Amniotic epithelial cell (primary cell): ENCODE measurements at regions not wholly inside any gene's neighbourhood (a gene's known extent, or its start where the extent isn't known, plus 50 kb on each side); places are given as distances from the start of the nearest gene placed in this dataset.

Experiments used
- DNase-seq: peaks from one replicate; pipeline ENCODE4 v3.0.0-alpha.2; 2010; ENCODE audit warnings: low read depth

DNA sequence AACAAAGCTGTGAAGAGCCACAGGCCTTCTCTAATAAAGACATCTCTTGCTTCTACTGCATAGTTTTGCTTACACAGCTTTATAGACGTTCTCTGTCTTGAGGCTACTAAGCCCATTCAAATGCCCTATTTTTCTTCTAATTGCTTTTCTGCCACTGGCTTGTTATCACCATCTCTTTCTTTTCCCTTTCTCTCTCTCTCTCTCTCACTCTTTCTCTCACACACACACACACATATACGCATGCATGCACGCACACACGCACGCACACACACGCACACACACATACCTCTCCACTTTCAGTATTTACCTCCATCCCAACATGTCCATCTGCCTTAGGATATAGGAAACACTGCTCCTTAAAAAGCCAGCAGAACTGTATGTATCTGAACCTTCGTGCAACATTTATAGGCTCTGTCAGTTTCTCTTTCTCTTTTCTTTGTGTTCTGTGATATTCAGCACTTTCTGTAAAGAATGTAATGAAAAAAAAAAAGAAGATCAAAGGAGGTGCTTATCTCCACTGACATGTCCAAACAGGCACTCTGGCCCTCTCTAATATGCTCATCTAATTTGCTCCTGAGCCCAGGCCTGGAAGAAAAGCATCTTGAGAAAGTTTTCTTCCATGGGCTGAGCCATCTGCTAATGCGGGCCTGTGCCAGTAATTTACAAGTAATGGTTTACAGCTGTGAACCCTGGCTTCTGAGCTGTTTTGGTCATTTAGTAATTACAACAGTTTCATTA lies 1046.7 kb upstream of the MAP3K7 start:
- DNase-seq, result no peak

DNA sequence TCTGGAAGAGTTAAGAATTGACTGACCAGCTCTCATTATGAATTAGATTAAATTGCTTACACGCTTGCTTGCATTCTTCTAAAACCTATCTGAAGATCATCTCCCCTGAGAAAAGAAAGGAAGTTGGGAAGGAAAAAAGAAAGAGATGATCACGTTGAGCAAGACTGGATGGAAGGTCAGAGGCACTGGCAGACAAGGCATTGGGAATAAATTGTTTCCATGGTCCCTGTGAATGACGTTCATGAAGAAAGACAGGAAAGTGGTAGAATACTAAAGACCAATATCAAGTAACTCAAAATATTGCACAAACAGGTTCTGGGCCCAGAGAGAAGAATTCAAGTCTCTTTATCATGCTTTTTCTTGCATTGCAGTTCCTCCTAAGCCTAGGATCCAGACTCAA lies 1045.4 kb upstream of the MAP3K7 start:
- no peak for DNase-seq

DNA sequence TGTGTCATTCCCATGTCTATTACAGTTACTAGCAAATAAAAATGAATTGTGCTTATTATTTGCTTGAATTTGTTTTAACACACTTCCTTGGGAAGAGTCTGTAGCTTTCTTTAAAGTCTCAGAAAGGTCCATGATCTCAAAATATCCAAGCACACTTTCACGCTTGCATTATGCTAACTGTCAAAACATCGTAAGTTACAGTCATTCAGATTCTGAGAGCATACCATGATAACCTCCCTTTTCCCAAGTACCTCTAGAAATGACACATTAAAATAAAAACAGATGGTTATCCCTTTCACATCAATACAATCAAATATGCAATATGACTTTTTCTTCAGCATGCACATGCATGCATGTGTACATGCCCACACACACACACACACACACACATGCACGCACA lies 1044.4 kb upstream of the MAP3K7 start:
- no peak for DNase-seq

DNA sequence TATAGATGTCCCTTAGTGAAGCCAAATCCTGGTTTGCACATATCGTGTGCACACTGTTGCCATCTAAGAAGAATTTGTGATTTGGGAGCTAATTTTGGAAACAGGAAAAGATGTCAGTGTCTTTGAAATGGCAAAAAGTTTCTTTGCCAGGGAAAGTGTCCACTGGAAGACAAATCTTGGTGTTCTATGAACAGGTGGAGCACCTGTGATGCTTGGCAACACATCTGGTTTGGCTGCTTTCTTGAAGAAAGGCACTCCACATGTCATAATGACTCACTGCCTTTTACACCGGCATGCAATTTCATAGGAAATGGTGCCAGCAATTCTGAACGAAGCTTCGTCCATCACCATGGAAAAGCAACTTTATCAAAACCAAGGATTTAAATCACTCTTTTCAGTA lies 1040.0 kb upstream of the MAP3K7 start:
- DNase-seq, result no peak

- no peak for DNase-seq
Observed at GRCh38 chr6:91613481-91613880, 1026.6 kb upstream of the MAP3K7 start.

GRCh38 chr6:91611190-91611589 lies 1024.3 kb upstream of the MAP3K7 start:
- DNase-seq, result no peak

GRCh38 chr6:91608428-91608827 lies 1021.6 kb upstream of the MAP3K7 start:
- DNase-seq, result no peak

DNA sequence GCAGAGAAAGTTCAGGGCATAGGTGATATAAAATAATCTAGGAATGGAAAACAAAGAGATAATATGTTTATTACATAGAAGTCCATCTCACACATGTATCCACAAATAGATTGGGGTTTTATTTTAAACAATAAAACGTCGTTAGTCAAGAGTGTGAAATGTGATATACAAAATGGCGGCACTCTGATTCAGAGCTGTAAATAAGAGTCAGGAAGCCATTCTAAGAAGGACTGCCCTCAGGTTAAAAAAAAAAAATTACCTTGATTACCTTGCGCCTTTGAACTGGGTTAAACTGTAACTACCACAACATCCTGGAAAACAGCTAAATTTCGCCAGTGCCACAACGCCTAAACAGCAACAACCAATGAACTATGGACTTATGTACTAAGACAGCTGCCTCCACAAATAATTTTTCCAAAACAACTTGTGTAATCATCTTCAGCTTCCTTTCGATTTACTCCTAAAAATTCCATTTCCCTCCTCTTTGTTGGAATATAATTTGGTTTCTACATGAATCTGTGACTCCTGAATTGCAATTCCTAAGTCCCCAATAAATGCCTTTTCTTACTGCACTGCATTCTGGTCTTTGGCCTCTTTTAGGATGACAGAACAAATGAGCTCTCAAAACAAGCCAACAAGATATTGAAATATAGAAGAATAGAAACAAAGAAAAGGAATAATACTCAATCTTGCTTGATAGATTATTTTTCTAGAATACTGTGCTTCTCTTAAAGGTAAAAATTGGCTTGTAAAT lies 1019.5 kb upstream of the MAP3K7 start:
- no peak for DNase-seq

GRCh38 chr6:91600561-91600960 lies 1013.7 kb upstream of the MAP3K7 start:
- DNase-seq, result no peak

DNA sequence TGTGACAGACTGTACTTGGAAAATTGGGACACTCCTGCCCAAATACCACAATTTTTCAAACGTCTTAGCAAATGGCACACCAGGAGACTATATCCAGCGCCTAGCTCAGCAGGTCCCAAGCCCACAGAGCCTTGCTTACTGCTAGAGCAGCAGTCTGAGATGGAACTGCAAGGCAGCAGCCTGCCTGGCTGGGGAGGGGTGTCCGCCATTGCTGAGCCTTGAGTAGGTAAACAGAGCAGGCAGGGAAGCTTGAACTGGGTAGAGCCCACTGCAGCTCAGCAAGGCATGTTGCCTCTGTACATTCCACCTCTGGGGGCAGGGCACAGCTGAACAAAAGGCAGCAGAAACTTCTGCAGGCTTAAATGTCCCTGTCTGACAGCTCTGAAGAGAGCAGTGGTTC lies 1003.3 kb upstream of the MAP3K7 start:
- no peak for DNase-seq

GRCh38 chr6:91580635-91581034 lies 993.8 kb upstream of the MAP3K7 start:
- no peak for DNase-seq

DNA sequence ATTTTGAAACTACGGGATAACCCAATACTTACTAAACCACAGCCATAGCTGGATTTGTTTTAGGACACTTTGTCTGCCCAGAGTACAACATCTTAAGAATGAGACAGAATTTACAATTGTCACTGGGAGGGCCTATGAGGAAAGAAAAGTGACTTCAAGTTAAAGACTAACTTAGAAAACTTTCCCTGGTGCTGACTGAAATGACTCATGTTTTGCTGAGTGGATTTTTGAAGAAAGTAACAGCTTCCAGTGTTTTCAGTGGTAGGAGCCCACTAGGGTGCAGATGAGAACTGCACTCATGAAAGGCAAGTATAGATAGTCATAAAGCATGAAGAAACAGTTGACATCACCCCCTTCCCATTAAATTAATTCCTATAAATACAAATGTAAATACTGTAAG lies 988.2 kb upstream of the MAP3K7 start:
- DNase-seq, result no peak

- DNase-seq, result no peak
Observed at GRCh38 chr6:91573826-91574416, 987.0 kb upstream of the MAP3K7 start.

DNA sequence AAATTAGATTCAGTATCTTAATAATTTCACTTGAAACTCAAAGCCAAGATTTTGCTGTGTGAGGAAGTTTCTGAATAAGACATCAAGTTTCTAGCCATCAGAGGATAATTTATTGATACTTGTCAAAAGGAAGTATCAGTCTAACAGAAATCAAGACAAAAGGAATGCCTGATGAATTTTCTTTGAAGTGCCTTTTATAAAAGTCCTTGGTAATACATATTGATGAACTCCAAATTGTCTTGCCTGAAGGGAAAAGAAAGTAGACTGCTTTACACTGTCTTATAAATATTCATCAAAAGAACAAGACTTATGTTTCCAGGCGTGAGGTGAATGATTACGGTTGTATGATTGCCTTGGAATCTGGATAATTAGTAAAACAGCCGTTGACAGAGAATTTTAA lies 986.0 kb upstream of the MAP3K7 start:
- DNase-seq, result no peak

DNA sequence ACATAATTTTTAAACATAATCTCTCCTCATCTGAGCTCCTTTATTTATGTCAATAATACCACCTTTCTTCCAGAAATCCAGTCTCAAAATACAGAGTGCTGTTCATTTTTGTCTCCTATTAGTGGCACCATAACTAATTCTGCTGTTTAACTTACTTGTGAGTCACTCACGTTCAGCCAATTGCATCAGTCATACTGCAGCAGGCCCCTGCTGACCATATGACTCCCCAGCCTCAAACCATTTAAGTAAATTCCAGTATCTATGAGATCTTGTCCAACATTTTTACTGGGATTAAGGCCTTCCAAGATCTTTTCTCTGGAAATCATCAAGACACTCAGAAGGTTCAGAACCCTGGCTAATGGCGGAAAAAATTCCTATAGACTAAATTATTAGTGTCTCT lies 982.2 kb upstream of the MAP3K7 start:
- no peak for DNase-seq

DNA sequence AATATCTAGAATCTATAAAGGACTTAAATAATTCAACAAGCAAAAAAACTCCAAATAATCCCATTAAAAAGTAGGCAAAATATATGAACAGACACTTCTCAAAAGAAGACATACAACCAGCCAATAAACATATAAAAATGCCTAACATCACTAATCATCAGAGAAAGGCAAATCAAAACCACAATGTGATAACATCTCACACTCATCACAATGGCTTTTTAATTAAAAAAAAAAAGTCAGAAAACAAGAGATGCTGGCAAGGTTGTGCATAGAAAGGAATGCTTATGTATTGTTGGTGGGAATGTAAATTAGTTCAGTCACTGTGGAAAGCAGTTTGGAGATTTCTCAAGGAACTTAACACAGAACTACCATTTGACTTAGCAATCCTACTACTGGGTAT lies 979.6 kb upstream of the MAP3K7 start:
- no peak for DNase-seq

DNA sequence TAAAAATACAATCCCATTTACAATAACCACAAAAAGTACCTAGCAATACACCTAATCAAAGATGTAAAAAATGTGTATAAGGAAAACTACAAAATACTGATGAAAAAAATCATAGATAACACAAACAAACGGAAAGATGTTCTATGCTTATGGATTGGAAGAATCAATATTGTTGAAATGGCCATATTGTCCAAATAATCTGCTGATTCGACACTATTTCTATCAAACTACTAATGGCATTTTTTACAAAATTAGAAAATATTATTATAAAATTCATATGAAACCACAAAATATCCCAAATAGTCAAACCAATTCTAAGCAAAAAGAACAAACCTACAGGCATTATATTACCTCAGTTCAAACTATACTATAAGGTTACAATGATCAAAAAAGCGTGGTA lies 978.3 kb upstream of the MAP3K7 start:
- no peak for DNase-seq

- no peak for DNase-seq
Observed at GRCh38 chr6:91562955-91563354, 976.1 kb upstream of the MAP3K7 start.

DNA sequence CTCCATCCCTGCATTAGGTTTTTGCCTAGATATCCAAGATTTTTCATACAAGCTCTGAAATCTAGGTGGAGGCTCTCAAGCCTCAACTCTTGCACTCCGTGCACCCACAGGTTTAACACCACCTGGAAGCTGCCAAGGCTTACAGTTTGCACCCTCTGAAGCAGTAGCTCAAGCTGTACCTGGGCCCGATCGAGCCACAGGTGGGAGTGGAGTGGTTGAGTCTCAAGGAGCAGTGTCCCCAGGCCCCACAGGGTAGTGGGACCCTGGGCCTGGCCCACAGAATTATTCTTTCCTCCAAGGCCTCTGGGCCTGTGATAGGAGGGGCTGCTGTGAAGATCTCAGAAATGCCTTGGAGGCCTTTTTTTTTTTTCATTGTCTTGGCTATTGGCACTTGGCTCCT lies 973.5 kb upstream of the MAP3K7 start:
- DNase-seq, result no peak

- DNase-seq, result no peak
Observed at GRCh38 chr6:91540902-91541301, 954.0 kb upstream of the MAP3K7 start.

GRCh38 chr6:91539456-91539855 lies 952.6 kb upstream of the MAP3K7 start:
- no peak for DNase-seq

DNA sequence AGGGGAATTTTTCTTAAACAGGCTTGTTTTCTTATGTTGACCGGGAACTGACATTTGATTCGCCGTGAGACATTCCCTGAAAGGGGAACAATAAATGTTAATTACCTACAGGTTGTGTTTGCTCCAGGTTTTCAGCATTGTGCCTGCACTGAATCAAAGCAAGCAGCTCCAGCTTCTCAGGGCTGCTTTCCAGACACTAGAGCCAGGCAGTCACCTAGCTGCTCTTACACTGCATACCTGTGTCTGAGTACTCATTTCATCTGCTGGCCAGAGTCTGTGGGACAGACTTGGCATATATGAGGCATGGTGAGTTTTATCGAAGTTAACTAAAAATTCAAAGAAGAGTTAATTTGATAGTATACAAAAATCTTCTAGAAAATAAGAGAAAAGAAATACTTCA lies 951.8 kb upstream of the MAP3K7 start:
- no peak for DNase-seq

GRCh38 chr6:91534614-91535013 lies 947.7 kb upstream of the MAP3K7 start:
- no peak for DNase-seq
